Astrocyte of the spinal cord (primary cell): ENCODE measurements at regions not wholly inside any gene's neighbourhood (a gene's known extent, or its start where the extent isn't known, plus 50 kb on each side); places are given as distances from the start of the nearest gene placed in this dataset.

Experiments
- DNase-seq: peaks from one replicate; pipeline ENCODE4 v3.0.0; 2011; ENCODE audit warnings: low read depth, low spot score
- H3K4me3 ChIP-seq: 2 replicates; pipeline ENCODE4 v1.5.1; 2011; ENCODE audit warnings: low read depth, mild to moderate bottlenecking, low read length, moderate library complexity
- CTCF ChIP-seq: IDR thresholded peaks from 2 replicates; pipeline ENCODE4 v1.5.1; 2012; ENCODE audit warnings: low read depth, mild to moderate bottlenecking, low read length, inconsistent platforms
- in situ Hi-C: cut with HindIII; loops from 2 replicates; pipeline ENCODE4 v1.10.0; 2017; ENCODE audit warnings: low sequenced_read_pairs

DNA sequence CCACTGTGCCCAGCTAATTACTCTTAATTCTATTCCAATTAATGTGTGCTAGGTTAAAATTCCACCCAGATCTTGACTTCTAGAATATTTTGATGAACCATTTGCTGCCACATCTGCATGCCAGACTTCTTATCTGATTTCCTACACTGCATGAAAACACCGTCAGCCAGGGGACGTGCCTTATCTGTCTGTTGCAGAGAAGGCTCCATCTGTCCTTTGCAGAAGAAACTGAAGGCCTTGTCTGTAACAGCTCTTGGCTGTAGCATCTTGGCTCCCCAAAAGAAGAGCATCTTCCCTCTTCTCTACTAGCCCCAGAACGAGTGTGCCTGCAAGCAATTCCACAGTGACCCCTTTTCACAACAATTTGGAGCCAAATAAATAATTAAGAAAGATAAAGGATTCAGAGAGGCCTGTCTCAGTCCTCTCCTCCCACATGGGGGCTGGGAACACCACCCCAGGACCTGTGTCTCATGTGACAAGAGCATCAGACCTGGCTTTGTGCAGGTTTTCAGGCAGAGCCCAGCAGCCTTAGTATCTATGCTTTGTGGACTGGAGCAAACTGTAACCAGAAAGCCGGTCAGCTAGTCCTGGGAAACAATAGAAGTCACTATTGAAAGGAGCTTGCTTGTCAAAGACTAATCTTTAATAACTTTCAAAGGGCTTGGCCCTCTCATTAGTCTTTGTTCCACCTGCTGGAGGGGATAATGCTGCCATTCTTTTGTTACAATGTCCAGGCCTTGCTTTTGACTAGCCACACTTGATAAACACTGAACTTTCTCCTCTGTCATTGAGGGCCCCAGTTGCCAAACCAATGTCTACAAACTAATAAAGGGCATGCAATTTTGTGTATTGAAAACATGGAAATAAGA lies 84.0 kb upstream of the NEUROD1 start:
- in situ Hi-C loops: no loop called here
- DNase-seq: no peak
- H3K4me3 ChIP-seq: no peak overlapping the region
- TF ChIP-seq CTCF: no peak

- in situ Hi-C loops: no loop called here
- no peak for DNase-seq
- no peak for TF ChIP-seq CTCF
- no peak overlapping the region for H3K4me3 ChIP-seq
Observed at GRCh38 chr2:181766129-181766528, 85.8 kb upstream of the NEUROD1 start.

DNA sequence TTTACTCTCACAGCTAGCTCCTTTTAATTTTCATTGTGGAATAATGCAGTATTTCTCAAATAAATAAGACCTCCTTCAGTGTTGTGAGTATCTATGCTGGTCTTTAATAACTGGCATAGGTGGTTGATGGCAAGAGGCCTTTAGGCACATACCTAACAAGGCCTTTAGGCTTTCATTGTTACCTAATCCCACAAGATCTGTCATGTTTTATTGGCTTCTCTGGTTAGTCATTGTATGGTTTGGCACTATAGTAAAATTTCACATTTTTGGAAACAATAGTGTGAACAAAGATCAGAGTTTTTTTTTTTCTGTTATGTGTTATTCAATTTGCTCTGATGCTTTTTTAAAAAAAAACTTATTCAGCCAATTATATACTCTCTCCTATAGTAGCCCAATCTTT lies 89.8 kb upstream of the NEUROD1 start:
- no peak for DNase-seq
- TF ChIP-seq CTCF: no peak
- no peak overlapping the region for H3K4me3 ChIP-seq
- in situ Hi-C loops: no loop called here

GRCh38 chr2:181771356-181771755 lies 91.0 kb upstream of the NEUROD1 start:
- H3K4me3 ChIP-seq: no peak overlapping the region
- TF ChIP-seq CTCF: no peak
- no peak for DNase-seq
- in situ Hi-C loops: no loop called here

- in situ Hi-C loops: no loop called here
- no peak for DNase-seq
- H3K4me3 ChIP-seq: no peak overlapping the region
- no peak for TF ChIP-seq CTCF
Observed at GRCh38 chr2:181772334-181772733, 92.0 kb upstream of the NEUROD1 start.

DNA sequence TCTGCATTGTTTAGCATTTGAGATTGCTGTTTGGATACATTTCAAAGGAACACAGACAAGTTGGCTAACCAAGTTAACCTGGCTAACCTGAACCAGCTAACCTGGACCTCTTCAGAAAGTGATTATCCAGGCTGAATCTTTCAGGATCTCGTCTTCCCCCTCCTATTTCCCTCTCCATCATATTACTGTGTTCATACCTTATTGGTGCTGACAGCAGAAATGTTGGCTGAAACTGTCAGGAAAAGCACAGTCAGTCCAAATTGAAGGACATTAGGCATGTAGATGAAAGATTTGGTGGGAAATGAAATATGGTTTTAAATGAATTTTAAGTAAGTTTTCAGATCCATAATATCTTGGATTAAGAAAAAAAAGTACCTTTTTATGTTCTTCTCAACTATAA lies 92.5 kb upstream of the NEUROD1 start:
- in situ Hi-C loops: no loop called here
- no peak overlapping the region for H3K4me3 ChIP-seq
- TF ChIP-seq CTCF: no peak
- no peak for DNase-seq
